Stomach (tissue), 4 donors: ENCODE measurements at regions not wholly inside any gene's neighbourhood (a gene's known extent, or its start where the extent isn't known, plus 50 kb on each side); places are given as distances from the start of the nearest gene placed in this dataset.

Experiments
- EP300 ChIP-seq: sonication (generic); formaldehyde crosslinking; IDR thresholded peaks from one replicate; pipeline ENCODE4 v1.6.1; 2017; ENCODE audit warnings: antibody characterized with exemption
- POLR2AphosphoS5 ChIP-seq, 3 donors: sonication (generic); formaldehyde crosslinking; IDR thresholded peaks; one replicate each; pipeline ENCODE4 v1.6.1; 2016; ENCODE audit warnings: antibody characterized with exemption in 3 of 3

DNA sequence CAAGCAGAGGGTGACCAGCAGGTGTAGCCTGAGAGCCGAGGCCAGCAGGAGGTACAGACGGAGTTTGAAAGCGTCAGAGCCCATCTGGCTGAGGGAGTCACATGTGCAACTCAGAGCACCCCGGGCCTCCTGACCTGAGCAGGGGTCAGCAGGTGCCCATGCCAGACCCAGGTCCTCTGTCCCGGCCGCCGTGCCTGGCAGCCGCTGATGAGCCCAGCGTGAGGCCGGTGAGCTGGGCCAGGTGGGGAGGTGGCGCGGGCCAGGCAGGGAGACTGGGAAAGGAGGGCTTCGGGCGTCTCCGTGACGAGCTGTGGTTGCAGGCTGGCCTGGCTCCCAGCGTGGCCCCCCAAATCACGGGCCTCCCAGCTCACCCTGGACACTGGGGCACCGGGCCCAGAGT lies 130.9 kb downstream of the CHSY1 start:
- TF ChIP-seq POLR2AphosphoS5 (IDR thresholded peaks at IDR 0.05) (no peak), EP300 (no peak)
